PC-3 (cell line): ENCODE measurements at regions not wholly inside any gene's neighbourhood (a gene's known extent, or its start where the extent isn't known, plus 50 kb on each side); places are given as distances from the start of the nearest gene placed in this dataset.

ENCODE experiments used
- ATAC-seq: fragments of 200-7000 bp; cut with Tn5 transposase; 2 replicates; pipeline ENCODE4 v1.9.1; 2020; ENCODE audit warnings: mild to moderate bottlenecking, moderate library complexity
- BruUV-seq: library from RNA; stranded (reverse); fragments of 400-500 nt; replicated peaks from 2 replicates; lab custom pipeline; 2021; lab: Mats Ljungman, UMichigan
- CTCF ChIA-PET: fragments of 300-600 bp; sonication (Branson Sonifier 250); formaldehyde crosslinking; loops from one replicate; lab custom pipeline; 2022; ENCODE audit warnings: antibody characterized with exemption; lab: Charles Lee
- POLR2A ChIA-PET: fragments of 300-600 bp; sonication (Branson Sonifier 250); formaldehyde crosslinking; loops from one replicate; lab custom pipeline; 2022; ENCODE audit warnings: antibody characterized with exemption; ENCODE audit not compliant: unreplicated experiment; lab: Charles Lee
- DNase-seq: peaks from one replicate; pipeline ENCODE4 v3.0.0-alpha.2; 2015
- H2AFZ ChIP-seq: fragments of 300-600 bp; sonication (generic); 2 replicates; pipeline ENCODE4 v1.6.0; 2016; ENCODE audit warnings: antibody characterized with exemption, low read length
- H3F3A ChIP-seq: fragments of 300-600 bp; sonication (generic); one replicate; pipeline ENCODE4 v1.6.0; 2017; ENCODE audit warnings: antibody characterized with exemption, low read length, control low read depth, mild to moderate bottlenecking; ENCODE audit not compliant: unreplicated experiment
- H3K27ac ChIP-seq: fragments of 300-600 bp; sonication (generic); 2 replicates; pipeline ENCODE4 v1.5.1; 2016; ENCODE audit warnings: mild to moderate bottlenecking, low read length
- H3K27me3 ChIP-seq: fragments of 300-600 bp; sonication (generic); 2 replicates; pipeline ENCODE4 v1.6.1; 2016; ENCODE audit warnings: low read length, mixed read lengths
- H3K36me3 ChIP-seq: fragments of 300-600 bp; sonication (generic); 2 replicates; pipeline ENCODE4 v1.6.1; 2016; ENCODE audit warnings: low read depth, mixed run types, low read length, mixed read lengths
- H3K4me1 ChIP-seq: fragments of 300-600 bp; sonication (generic); 2 replicates; pipeline ENCODE4 v1.5.1; 2016; ENCODE audit warnings: low read length; ENCODE audit not compliant: insufficient read depth
- H3K4me2 ChIP-seq: fragments of 300-600 bp; sonication (generic); 2 replicates; pipeline ENCODE4 v1.6.0; 2016; ENCODE audit warnings: low read length
- H3K4me3 ChIP-seq: fragments of 300-600 bp; sonication (generic); 2 replicates; pipeline ENCODE4 v1.5.1; 2016; ENCODE audit warnings: mild to moderate bottlenecking, low read length, mixed read lengths
- H3K79me2 ChIP-seq: fragments of 300-600 bp; sonication (generic); 2 replicates; pipeline ENCODE4 v1.6.1; 2017; ENCODE audit warnings: low read length, mixed read lengths
- H3K9ac ChIP-seq: fragments of 300-600 bp; sonication (generic); 2 replicates; pipeline ENCODE4 v1.6.0; 2016; ENCODE audit warnings: mild to moderate bottlenecking, low read length
- H3K9me2 ChIP-seq: fragments of 300-600 bp; sonication (generic); replicated peaks from 2 replicates; pipeline ENCODE4 v1.6.1; 2016; ENCODE audit warnings: mixed run types, low read length, mixed read lengths
- H3K9me3 ChIP-seq: fragments of 300-600 bp; sonication (generic); 2 replicates; pipeline ENCODE4 v1.6.1; 2016; ENCODE audit warnings: low read length, mixed read lengths
- H4K20me1 ChIP-seq: fragments of 300-600 bp; sonication (generic); 2 replicates; pipeline ENCODE4 v1.6.1; 2016; ENCODE audit warnings: low read length, mixed read lengths
- EZH2 ChIP-seq: fragments of 300-600 bp; sonication (generic); IDR thresholded peaks from one replicate; pipeline ENCODE4 v1.6.1; 2017; ENCODE audit warnings: antibody characterized with exemption, mild to moderate bottlenecking, low read length; ENCODE audit not compliant: unreplicated experiment
- EZH2phosphoT487 ChIP-seq: fragments of 300-600 bp; sonication (generic); IDR thresholded peaks from 2 replicates; pipeline ENCODE4 v1.6.1; 2018; ENCODE audit warnings: mild to moderate bottlenecking, antibody characterized with exemption, low read length, borderline replicate concordance
- intact Hi-C: fragments of 100-400 bp; cut with micrococcal nuclease; formaldehyde crosslinking; loops from 2 replicates; pipeline ENCODE4 v1.9.0; 2023
- TF ChIP-seq, protein P1 (sequence below): fragments of 300-600 bp; sonication (generic); conservative IDR thresholded peaks from 2 replicates; pipeline ENCODE4 v1.5.1; 2017; ENCODE audit warnings: antibody characterized with exemption, low read depth, mild to moderate bottlenecking, low read length

DNA sequence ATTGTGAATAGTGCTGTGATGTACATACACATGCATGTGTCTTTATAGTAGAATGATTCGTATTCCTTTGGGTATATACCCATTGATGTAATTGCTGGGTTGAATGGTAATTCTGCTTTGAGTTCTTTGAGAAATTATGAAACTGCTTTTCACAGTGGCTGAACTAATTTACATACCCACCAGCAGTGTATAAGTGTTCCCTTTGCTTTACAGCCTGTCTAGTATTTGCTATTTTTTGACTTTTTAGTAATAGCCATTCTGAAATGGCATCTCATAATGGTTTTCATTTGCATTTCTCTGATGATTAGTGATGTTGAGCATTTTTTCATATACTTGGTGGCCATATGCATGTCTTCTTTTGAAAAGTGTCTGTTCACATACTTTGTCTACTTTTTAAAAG lies 54.5 kb upstream of the FAM78B start:
- TF ChIP-seq EZH2phosphoT487 (no peak), EZH2 (no peak)
- TF ChIP-seq, protein P1, sequence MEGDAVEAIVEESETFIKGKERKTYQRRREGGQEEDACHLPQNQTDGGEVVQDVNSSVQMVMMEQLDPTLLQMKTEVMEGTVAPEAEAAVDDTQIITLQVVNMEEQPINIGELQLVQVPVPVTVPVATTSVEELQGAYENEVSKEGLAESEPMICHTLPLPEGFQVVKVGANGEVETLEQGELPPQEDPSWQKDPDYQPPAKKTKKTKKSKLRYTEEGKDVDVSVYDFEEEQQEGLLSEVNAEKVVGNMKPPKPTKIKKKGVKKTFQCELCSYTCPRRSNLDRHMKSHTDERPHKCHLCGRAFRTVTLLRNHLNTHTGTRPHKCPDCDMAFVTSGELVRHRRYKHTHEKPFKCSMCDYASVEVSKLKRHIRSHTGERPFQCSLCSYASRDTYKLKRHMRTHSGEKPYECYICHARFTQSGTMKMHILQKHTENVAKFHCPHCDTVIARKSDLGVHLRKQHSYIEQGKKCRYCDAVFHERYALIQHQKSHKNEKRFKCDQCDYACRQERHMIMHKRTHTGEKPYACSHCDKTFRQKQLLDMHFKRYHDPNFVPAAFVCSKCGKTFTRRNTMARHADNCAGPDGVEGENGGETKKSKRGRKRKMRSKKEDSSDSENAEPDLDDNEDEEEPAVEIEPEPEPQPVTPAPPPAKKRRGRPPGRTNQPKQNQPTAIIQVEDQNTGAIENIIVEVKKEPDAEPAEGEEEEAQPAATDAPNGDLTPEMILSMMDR: no peak

DNA sequence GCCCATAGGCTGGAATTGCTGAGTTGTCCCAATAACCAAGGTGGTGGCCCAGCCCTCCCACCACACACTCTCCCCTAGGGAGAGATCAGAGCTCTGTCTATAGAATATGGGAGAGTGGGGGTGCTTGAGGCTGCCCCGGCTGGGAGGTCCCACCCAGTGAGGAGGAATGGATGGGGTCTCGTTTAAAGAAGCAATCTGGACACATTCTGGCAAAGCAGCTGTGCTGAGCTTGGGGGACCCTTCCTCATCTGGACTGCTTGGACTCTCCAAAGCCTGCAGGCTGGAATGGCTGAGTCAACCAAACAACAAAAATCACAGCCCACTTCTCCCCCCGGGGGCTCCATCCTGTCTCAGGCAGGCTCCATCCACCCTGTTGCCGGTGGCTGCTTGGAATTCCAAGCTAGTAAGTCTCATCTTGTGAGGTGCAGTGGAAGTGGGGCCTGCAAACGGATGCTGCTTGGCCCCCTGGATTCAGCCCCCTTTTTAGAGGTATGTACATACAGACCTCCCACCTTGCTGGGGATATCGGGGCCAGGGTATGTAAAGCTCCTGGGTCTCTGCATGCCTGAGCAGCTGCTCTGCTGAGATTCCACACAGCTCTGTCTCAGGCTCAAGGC lies 67.1 kb upstream of the FAM78B start:
- ChIA-PET POLR2A (no interaction called here), CTCF (no interaction called here)
- ATAC-seq: no peak
- Histone ChIP-seq H3K4me1 (no peaks in the 10 kb centered on the region), H3K27ac (no peak overlapping the region), H3K4me2 (no peak overlapping the region), H3K9ac (no peak overlapping the region), H3K4me3 (no peak overlapping the region), H3K36me3 (no peaks in the 10 kb centered on the region), H3K9me3 (peaks cover 14% of the 10 kb centered on the region; the same call in 1 of the 2 replicates), H4K20me1 (no peaks in the 10 kb centered on the region), H2AFZ (no peak overlapping the region), H3K27me3 (no peaks in the 10 kb centered on the region), H3K79me2 (no peaks in the 10 kb centered on the region), H3K9me2 (no peaks in the 10 kb centered on the region), H3F3A (no peaks in the 10 kb centered on the region)
- no peak for DNase-seq
- intact Hi-C loops: no loop called here
- TF ChIP-seq, protein P1: no peak
- TF ChIP-seq EZH2 (no peak), EZH2phosphoT487 (no peak)
- BruUV-seq: no TSS peak

More for the DNA sequence above, 54.5 kb upstream of the FAM78B start:
- DNase-seq (no peak), ATAC-seq (no peak)
- Histone ChIP-seq H4K20me1 (no peaks in the 10 kb centered on the region), H3K9me2 (0 out of 2 replicates have a peak, but pooled peaks cover 4% of the 10 kb centered on the region), H3K27me3 (no peaks in the 10 kb centered on the region), H3K4me3 (no peak overlapping the region), H3K79me2 (no peaks in the 10 kb centered on the region), H2AFZ (no peak overlapping the region), H3K36me3 (no peaks in the 10 kb centered on the region), H3K9ac (no peak overlapping the region), H3K4me1 (no peaks in the 10 kb centered on the region), H3F3A (no peaks in the 10 kb centered on the region), H3K9me3 (peaks cover 38% of the 10 kb centered on the region), H3K4me2 (no peak overlapping the region), H3K27ac (no peak overlapping the region)
- intact Hi-C loops: no loop called here
- BruUV-seq: no TSS peak
- POLR2A ChIA-PET: no interaction called here
- CTCF ChIA-PET: no interaction called here

DNA sequence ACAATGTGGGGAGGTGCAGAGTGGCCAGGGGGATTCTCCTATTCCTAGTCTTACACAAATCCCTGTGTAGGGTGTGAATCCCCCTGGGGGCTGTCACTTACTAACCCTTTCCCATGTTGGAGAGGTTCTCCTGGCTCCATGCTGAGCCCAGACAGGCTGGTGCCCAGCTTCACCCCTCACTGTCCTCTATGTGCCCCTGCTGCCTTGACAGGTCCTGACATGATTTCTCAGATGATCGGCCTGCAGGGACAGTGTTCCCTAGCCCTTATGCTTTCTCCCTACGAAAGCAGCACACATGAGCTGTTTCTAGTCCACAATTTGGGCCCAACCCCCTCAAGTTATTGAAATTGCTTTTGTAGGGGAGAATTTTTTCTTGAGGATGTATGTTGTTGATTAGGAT lies 68.9 kb upstream of the FAM78B start:
- no peaks in the 10 kb centered on the region for H3K79me2 ChIP-seq
- ATAC-seq: no peak
- TF ChIP-seq EZH2phosphoT487 (no peak), EZH2 (no peak)
- TF ChIP-seq, protein P1: no peak
- H2AFZ ChIP-seq: no peak overlapping the region
- no peaks in the 10 kb centered on the region for H3K4me1 ChIP-seq
- no peak for DNase-seq
- CTCF ChIA-PET: no interaction called here
- no peaks in the 10 kb centered on the region for H3K36me3 ChIP-seq
- BruUV-seq: no TSS peak
- no peaks in the 10 kb centered on the region for H3F3A ChIP-seq
- no peak overlapping the region for H3K4me3 ChIP-seq
- no peaks in the 10 kb centered on the region for H3K27me3 ChIP-seq
- H3K9ac ChIP-seq: no peak overlapping the region
- no peaks in the 10 kb centered on the region for H3K9me2 ChIP-seq
- H3K9me3 ChIP-seq: peaks cover 14% of the 10 kb centered on the region; the same call in 1 of the 2 replicates
- H3K27ac ChIP-seq: no peak overlapping the region
- POLR2A ChIA-PET: no interaction called here
- H4K20me1 ChIP-seq: no peaks in the 10 kb centered on the region
- H3K4me2 ChIP-seq: no peak overlapping the region
- intact Hi-C loops: no loop called here
